Adrenal gland (tissue), 5 donors: ENCODE measurements at regions not wholly inside any gene's neighbourhood (a gene's known extent, or its start where the extent isn't known, plus 50 kb on each side); places are given as distances from the start of the nearest gene placed in this dataset.

Experiments
- CTCF ChIP-seq, 6 experiments: fragments of 450-650 bp in 4 of 6; fragments of 200-600 bp in 2 of 6; sonication (generic) in 1 of 6; IDR thresholded peaks; 1 replicate in 5 of 6; 2 replicates in 1 of 6; pipeline versions ENCODE4 v1.5.1 to v1.8.0; 2016 to 2021; ENCODE audit warnings: antibody characterized with exemption in 6 of 6, mild to moderate bottlenecking in 2 of 6, moderate library complexity in 1 of 6
- POLR2A ChIP-seq, 2 donors: fragments of 450-650 bp; IDR thresholded peaks; one replicate each; pipeline ENCODE4 v1.6.1; 2017; ENCODE audit warnings: antibody characterized with exemption in 2 of 2, mild to moderate bottlenecking in 2 of 2, moderate library complexity in 1 of 2
- donor health status: DM: no; HTN: no; CAD: no.

- no peak for TF ChIP-seq CTCF (IDR thresholded peaks at IDR 0.05)
- TF ChIP-seq POLR2A (IDR thresholded peaks at IDR 0.05) = no peak
Measured at GRCh38 chr6:6801005-6801335, 212.4 kb downstream of the LY86 start.
